ENCODE measurements at regions not wholly inside any gene's neighbourhood (a gene's known extent, or its start where the extent isn't known, plus 50 kb on each side); places are given as distances from the start of the nearest gene placed in this dataset.

- TF ChIP-seq CTCF (IDR thresholded peaks at IDR 0.05) (no peak), POLR2A (IDR thresholded peaks at IDR 0.05) (no peak)
Observed at GRCh38 chr2:215812966-215813365, 200.4 kb downstream of the MREG start.
